Caki2 (cell line): ENCODE measurements at regions not wholly inside any gene's neighbourhood (a gene's known extent, or its start where the extent isn't known, plus 50 kb on each side); places are given as distances from the start of the nearest gene placed in this dataset.
"Not testable (repeated sequence)": the region's sequence is repeated elsewhere in the genome, so short reads cannot be mapped to it uniquely, and the experiment has no call there.

Source experiments
- DNase-seq: peaks from one replicate; pipeline ENCODE4 v3.0.0-alpha.2; 2015; ENCODE audit warnings: low read depth
- in situ Hi-C: cut with HindIII; loops from 2 replicates; pipeline ENCODE4 v1.10.0; 2016; ENCODE audit warnings: low sequenced_read_pairs, low pct_unique_long_range_greater_than_20kb, mixed read lengths

DNA sequence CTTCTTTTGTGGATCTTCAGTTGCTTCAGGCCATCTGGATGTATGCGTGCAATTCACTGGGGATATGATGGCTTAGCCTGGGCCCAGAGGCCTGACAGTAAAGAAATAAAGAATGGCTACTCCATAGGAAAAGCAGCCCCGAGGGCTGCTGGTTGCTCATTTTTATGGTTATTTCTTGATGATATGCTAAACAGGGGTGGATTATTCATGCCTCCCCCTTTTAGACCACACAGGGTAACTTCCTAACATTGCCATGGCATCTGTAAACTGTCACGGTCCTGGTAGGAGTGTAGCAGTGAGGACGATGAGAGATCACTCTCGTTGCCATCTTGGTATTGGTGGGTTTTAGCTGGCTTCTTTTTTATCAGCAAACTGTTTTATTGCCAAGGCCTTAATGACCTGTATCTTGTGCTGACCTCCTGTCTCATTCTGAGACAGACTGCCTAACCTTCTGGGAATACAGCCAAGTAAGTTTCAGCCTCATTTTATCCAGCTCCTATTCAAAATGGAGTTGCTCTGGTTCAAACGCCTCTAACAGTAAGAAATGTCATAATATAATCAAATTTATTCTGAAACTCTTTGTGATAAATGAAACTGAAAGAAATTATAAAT lies 60.5 kb downstream of the DSEL start:
- in situ Hi-C loops: no loop called here
- DNase-seq: no peak

- no peak for DNase-seq
- in situ Hi-C loops: no loop called here
These were observed 62.6 kb downstream of the DSEL start for GRCh38 chr18:67453901-67454300.

GRCh38 chr18:67451960-67452359 lies 64.6 kb downstream of the DSEL start:
- in situ Hi-C loops: no loop called here

DNA sequence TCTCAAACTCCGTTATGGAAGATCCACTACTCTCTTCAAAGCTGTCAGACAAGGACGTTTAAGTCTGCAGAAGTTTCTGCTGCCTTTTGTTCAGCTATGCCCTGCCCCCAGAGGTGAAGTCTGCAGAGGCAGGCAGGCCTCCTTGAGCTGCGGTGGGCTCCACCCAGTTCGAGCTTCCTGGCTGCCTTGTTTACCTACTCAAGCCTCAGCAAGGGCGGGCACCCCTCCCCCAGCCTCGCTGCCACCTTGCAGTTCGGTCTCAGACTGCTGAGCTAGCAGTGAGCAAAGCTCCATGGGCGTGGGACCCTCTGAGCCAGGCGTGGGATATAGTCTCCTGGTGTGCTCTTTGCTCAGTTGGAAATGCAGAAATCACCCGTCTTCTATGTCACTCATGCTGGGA lies 65.4 kb downstream of the DSEL start:
- in situ Hi-C loops, DNase-seq: not testable (repeated sequence)

More at GRCh38 chr18:67451960-67452359, 64.6 kb downstream of the DSEL start:
- no peak for DNase-seq

- no peak for DNase-seq
- in situ Hi-C loops: no loop called here
These were observed 82.5 kb downstream of the DSEL start for GRCh38 chr18:67433971-67434370.

- in situ Hi-C loops: no loop called here
- no peak for DNase-seq
These were observed 83.7 kb downstream of the DSEL start for GRCh38 chr18:67432806-67433205.

DNA sequence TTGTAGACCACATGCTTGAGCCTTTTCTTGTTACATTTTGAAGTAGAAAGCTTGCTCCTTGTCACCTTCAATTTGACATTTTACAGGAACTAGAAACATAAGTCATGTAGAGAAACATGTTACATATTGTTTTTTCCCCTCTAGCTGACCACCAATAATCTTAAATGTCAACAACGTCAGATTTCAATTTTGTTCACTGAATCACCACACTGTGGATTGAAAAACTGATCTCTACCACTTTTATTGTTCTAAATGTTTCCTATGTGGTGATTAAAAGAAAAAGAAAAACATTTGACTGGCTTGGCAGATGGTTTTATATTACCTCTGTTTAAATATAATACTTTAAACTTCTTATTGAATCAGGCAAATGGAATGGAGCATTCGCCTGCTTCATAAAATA lies 87.7 kb downstream of the DSEL start:
- DNase-seq: no peak
- in situ Hi-C loops: no loop called here

DNA sequence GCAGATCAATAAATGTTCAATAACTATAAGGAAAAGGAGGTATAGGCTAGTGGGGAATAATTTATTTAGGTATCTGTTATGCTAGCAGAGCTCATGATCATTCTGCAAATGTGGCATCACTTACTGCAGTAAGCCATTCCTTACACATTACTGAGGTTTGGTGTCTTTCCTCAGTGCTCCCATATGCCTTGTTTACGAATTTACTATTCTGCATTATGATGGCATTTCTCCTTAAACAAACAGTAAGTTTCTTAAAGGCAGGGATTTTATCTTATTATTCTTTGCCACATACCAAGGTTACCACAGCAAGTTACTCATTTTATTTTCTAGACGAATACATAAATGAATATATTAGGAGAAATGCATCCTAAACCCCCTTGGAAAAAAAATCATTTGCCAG lies 88.4 kb downstream of the DSEL start:
- in situ Hi-C loops: no loop called here
- no peak for DNase-seq

DNA sequence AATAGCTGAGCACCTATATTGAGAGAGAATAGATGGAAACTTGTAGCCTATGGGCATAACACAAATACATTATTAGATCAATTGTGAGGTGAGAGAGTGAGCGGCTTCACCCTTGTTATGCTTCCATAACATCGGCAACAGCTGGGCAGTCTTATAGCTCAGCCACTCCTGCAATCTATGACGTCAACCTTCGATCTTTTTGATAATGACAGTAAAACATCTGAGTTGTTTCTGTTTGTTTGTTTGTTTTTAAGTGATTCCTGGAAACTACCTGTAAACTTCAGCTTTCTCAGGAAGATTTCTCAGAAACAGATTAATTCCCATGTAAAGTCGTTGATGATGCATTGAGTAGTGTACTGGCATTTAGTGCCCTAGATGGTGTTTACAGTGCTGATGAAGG lies 90.0 kb downstream of the DSEL start:
- in situ Hi-C loops: no loop called here
- DNase-seq: no peak

DNA sequence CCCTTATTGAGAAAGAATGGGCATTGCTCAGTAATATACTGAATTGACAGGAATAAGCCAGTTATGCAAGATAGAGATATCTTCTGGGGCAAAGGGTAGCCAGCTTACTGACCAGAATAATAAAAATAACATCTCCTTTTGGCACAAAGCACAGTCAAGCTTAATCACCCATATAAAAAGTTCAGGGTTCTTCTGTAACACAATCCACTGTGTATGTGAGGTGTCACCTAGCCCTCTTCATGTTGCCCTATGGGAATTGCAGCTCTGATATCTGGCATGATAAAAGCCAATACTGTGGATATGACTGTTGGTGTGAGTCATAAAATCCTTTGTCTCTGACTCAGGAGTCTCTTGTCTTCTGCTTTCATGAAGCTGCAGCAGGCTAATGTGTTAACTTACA lies 90.8 kb downstream of the DSEL start:
- in situ Hi-C loops: no loop called here
- peak; percentile 42 for DNase-seq

DNA sequence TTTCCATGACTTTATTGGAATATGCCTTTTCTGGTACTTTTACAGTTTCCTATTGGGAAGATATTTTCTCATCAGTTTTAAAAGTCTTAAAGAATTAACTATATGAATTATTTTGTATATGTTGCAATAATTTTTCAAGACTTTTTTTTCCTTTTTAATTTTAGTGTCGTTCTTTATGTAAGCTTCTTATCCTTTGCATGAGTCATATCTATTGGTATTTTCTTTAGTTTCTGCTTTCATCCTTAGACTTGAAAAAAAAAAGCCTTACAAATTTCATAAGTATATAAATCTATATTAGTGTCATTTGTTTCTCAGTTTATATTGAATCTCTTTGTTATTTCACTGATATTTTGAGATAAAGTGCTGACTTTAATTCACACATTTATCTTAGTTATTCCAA lies 94.9 kb downstream of the DSEL start:
- DNase-seq: no peak
- in situ Hi-C loops: no loop called here

GRCh38 chr18:67417864-67418523 lies 98.5 kb downstream of the DSEL start:
- in situ Hi-C loops: no loop called here
- peak; percentile 63 for DNase-seq

DNA sequence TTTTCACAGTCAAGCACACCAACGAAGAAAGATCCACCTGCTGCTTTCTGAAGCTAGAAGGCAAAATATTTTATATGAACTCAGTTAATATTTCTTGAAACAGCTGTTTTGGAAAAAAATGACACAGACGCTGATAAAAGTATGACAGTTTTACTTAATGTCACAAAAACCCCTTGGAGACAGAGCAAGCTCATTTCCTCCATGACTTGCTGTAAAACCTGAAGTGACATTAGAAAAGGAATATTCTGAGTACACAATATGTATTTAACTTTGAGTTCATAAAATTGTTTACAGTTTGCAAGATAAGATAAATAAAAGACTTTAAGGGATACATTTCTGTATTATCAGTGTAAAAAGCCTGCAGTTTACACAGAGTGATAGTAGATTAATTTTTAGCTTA lies 105.4 kb downstream of the DSEL start:
- in situ Hi-C loops: no loop called here
- no peak for DNase-seq

DNA sequence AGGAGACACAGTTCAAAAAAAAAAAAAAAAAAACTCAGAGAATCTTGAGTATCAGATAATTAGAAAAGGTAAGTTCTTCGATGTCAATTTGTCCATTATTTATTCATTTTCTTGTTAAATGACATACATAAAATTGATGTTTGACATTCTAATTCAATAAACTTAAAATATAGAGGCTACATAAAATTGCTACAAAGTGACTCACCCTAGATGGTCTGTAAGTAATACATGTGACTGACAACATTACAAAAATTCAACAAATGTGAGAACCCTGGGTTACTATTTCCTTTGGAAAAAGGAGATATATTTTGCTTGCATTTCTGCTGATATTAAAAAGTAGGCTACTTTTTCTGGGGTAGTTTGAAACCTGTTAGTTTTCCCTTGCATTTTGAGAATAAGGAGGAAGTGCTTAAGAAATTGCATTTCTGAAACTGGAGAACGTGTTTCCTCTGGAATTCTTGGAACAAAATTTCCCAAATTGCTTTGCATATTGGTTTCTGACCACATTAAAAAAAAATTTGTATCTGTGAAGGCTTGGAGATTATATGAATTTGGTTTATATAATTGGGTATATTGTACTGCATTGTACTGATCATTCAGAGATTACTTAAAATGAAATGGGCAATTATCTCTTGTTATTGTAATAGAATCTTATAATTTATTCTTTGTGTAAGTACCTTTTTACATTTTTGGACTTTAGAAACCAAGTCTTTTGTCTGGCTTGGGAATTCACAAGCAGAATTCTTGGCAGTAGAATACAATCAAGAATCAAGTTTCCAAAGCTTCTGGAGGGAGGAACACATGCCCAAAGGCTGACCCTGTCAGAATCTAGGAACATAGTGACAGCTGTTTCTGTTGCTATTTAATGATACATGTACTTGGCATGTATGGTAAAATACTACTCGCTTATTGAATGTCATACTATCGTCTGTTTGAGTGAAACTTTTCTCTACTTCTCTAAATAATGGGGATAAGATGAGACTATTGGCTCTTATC lies 106.1 kb downstream of the DSEL start:
- no peak for DNase-seq
- in situ Hi-C loops: no loop called here

- no peak for DNase-seq
- in situ Hi-C loops: no loop called here
These were observed 108.3 kb downstream of the DSEL start for GRCh38 chr18:67408240-67408639.

DNA sequence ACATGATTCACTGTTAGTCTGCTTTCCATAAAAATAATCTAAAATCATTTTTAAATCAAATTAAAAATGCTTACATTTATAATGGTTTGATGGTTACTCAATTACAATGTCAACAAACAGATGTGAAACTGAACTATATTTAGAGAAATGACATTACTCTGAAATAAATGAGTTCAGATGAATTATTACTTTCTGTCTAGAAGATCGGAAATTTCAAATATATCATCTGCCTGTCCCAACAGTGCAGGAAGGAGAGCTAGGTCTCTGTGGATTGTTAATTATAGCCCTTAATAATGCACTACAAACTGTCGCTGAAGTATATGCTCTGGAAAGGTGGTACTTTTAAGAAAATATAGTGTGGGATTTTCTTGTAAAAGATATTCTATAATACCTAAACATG lies 109.8 kb downstream of the DSEL start:
- in situ Hi-C loops: no loop called here
- no peak for DNase-seq

DNA sequence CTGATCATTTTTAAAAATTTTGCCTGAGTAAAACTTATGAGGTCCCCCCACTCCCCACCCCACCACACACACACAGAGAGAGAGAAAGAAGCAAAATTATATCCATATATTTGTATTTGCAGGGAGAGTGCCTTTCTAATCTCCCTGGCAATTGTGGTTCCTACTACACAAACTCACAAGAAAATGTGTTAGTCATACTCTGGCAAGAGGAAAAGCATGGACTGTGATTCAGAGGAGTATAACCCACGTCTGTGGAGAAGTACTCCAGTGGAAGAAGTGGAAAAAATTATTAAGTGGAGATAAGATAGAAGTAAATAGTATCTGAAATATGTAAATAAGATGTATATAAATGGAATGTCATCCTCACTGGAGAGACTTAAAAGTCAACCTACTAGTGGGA lies 114.0 kb downstream of the DSEL start:
- in situ Hi-C loops: no loop called here
- no peak for DNase-seq

DNA sequence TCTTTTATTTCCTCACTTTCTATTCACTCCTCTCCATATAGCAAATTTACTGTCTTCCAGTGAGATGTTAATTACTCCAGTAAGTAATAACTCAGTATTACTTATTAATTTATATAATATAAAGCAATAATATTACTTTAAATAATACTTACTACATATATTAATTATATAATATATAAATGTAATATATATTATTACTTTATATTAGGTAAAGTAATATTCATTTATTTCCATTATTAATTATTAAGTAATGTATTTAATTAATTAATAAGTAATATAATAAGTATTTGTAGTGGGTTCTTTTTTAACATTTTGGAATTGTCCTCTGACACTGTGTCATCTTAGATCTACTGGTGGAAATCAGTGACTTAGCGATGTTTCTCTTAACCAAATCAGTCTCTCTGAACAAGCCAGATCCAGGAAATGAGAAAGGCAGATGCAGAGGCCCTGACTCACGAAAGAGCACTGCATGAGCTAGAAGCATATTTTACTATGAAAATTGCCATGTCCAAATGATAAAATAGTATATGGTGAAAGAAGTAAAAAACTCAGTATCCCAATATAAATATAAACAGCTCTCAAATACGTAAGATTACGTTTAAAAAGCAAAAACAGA lies 115.9 kb downstream of the DSEL start:
- in situ Hi-C loops: no loop called here
- DNase-seq: no peak

DNA sequence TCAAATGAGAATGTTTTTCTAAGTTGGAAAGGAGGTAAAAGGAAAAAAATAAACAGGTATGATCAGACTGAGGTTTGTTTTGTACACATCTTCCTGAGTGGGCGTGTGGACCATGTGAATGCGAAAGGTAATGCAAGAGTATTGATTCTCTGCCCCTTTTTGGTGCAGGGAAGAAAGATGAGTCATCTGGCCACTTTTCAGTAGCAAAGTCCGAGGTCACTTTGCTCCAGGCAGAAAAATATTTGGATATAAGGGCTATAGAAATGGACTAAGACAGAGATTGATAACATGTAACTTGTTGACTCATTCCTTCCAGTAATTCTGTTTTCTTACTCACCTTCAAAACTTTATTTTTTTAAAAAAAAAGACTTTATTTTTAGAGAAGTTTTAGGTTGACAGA lies 130.5 kb downstream of the DSEL start:
- peak; percentile 14 for DNase-seq
- in situ Hi-C loops: no loop called here
